ENCODE measurements at regions not wholly inside any gene's neighbourhood (a gene's known extent, or its start where the extent isn't known, plus 50 kb on each side); places are given as distances from the start of the nearest gene placed in this dataset.

DNA sequence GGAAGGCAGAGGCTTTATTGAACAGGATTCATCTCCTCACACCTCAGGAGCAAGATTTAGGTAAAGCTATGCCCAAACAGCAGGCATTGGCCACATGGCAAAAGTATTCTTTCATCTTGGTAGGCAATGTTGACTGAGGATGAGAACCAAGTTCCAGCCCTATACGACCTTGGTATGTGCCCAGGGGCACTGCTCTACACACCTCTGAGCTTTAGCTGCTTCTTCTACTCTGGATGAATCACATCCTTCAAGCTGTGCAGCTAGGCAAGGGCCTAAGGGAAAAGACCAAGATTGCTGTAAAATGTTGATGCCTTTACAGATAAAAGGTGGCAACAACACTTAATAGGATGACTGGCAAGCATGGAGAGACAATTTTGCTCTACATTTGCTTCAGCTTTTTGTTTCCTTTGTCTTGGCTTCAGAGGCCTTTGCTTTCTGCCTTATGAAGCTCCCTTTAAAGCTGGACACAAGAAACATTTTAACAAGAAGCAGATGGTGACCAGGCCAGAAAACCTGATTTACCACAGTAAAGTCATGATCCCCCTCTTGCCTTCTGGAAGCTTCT, 183.3 kb upstream of the KITLG start:
- Histone ChIP-seq H2AFZ (no peak overlapping the region), H3K4me3 (no peak overlapping the region), H3K79me2 (no peaks in the 10 kb centered on the region), H4K20me1 (ENCODE audit: insufficient read depth, poor library complexity, severe bottlenecking) (no peaks in the 10 kb centered on the region), H3K4me1 (ENCODE audit: insufficient read depth) (no peaks in the 10 kb centered on the region), H3K27ac (no peak overlapping the region), H3K9me3 (ENCODE audit: low read depth) (no peaks in the 10 kb centered on the region), H3K4me2 (no peak overlapping the region), H3K9me2 (replicated peaks; ENCODE audit: insufficient read depth) (no peaks in the 10 kb centered on the region), H3K36me3 (replicated peaks; ENCODE audit: insufficient read depth, low read depth) (no peaks in the 10 kb centered on the region), H3K27me3 (no peaks in the 10 kb centered on the region)
- WGBS (ENCODE audit: low lambda C conversion rate, missing lambda C conversion rate) = 71% methylated on average over 1 of the region's 1 CpG
- DNase-seq (ENCODE audit: low spot score) = no peak
- no peak for TF ChIP-seq EZH2phosphoT487 (IDR thresholded peaks at IDR 0.05; ENCODE audit: low read depth, severe bottlenecking, unreplicated experiment)
- TF ChIP-seq, protein P1, sequence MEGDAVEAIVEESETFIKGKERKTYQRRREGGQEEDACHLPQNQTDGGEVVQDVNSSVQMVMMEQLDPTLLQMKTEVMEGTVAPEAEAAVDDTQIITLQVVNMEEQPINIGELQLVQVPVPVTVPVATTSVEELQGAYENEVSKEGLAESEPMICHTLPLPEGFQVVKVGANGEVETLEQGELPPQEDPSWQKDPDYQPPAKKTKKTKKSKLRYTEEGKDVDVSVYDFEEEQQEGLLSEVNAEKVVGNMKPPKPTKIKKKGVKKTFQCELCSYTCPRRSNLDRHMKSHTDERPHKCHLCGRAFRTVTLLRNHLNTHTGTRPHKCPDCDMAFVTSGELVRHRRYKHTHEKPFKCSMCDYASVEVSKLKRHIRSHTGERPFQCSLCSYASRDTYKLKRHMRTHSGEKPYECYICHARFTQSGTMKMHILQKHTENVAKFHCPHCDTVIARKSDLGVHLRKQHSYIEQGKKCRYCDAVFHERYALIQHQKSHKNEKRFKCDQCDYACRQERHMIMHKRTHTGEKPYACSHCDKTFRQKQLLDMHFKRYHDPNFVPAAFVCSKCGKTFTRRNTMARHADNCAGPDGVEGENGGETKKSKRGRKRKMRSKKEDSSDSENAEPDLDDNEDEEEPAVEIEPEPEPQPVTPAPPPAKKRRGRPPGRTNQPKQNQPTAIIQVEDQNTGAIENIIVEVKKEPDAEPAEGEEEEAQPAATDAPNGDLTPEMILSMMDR (IDR thresholded peaks at IDR 0.05; ENCODE audit: poor library complexity) = no peak
- TF ChIP-seq EZH2 (IDR thresholded peaks at IDR 0.05; ENCODE audit: borderline replicate concordance) = no peak

DNA sequence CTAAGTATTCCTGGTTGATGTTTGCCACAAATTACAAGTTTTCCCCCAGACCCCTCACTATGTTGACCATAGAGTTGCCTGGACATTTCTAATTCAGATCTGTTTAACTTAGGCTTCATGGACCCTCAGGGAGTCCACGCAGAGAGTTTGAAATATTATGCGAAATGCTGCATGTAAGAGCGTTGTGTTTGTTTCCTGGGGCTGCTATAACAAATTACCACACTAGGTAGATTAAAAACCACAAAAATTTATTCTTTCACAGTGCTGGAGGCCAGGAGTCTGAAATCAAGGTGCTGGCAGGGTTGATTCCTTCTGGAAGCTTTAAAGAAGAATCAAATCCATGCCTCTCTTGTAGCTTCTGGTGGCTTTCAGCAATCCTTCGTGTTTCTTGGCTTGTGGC, 177.9 kb upstream of the KITLG start:
- no peak overlapping the region for H3K27ac ChIP-seq
- H3K4me2 ChIP-seq = no peak overlapping the region
- no peak overlapping the region for H2AFZ ChIP-seq
- no peak overlapping the region for H3K4me3 ChIP-seq
- no peaks in the 10 kb centered on the region for H3K9me3 ChIP-seq (ENCODE audit: low read depth)
- no peaks in the 10 kb centered on the region for H3K79me2 ChIP-seq
- no peaks in the 10 kb centered on the region for H3K4me1 ChIP-seq (ENCODE audit: insufficient read depth)
- DNase-seq (ENCODE audit: low spot score) = no peak
- TF ChIP-seq EZH2 (IDR thresholded peaks at IDR 0.05; ENCODE audit: borderline replicate concordance) = no peak
- TF ChIP-seq, protein P1 (IDR thresholded peaks at IDR 0.05; ENCODE audit: poor library complexity) = no peak
- no peak for TF ChIP-seq EZH2phosphoT487 (IDR thresholded peaks at IDR 0.05; ENCODE audit: low read depth, severe bottlenecking, unreplicated experiment)
- no peaks in the 10 kb centered on the region for H3K27me3 ChIP-seq
- H3K36me3 ChIP-seq (replicated peaks; ENCODE audit: insufficient read depth, low read depth) = no peaks in the 10 kb centered on the region
- no peaks in the 10 kb centered on the region for H4K20me1 ChIP-seq (ENCODE audit: insufficient read depth, poor library complexity, severe bottlenecking)
- H3K9me2 ChIP-seq (replicated peaks; ENCODE audit: insufficient read depth) = no peaks in the 10 kb centered on the region
- 85% methylated on average over 4 of the region's 4 CpGs for WGBS (ENCODE audit: low lambda C conversion rate, missing lambda C conversion rate)

DNA sequence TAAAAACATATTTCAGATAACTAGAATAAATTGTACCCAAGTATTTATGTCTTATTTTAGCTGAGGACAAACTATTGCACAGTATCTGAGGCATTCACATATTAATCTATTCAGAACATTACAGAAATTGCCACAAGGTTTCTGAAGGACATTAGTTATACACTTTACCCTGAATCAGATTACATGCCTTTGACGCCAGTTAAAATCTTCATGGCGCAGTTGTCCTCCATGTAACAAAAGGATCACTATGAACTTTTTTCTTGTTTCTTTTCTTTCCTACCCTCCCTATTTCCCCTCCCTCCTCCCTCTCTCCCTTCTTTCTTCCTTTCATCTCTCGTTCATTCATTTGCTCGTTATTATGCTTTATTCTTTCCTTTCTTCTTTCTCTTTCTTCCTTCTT, 176.6 kb upstream of the KITLG start:
- H3K4me1 ChIP-seq (ENCODE audit: insufficient read depth) = peaks cover 4% of the 10 kb centered on the region
- no peaks in the 10 kb centered on the region for H3K27me3 ChIP-seq
- H3K4me3 ChIP-seq = no peak overlapping the region
- H3K36me3 ChIP-seq (replicated peaks; ENCODE audit: insufficient read depth, low read depth) = no peaks in the 10 kb centered on the region
- no peaks in the 10 kb centered on the region for H3K79me2 ChIP-seq
- H3K4me2 ChIP-seq = no peak overlapping the region
- no peak for DNase-seq (ENCODE audit: low spot score)
- 91% methylated on average over 4 of the region's 4 CpGs for WGBS (ENCODE audit: low lambda C conversion rate, missing lambda C conversion rate)
- TF ChIP-seq EZH2phosphoT487 (IDR thresholded peaks at IDR 0.05; ENCODE audit: low read depth, severe bottlenecking, unreplicated experiment) (no peak), EZH2 (IDR thresholded peaks at IDR 0.05; ENCODE audit: borderline replicate concordance) (no peak)
- TF ChIP-seq, protein P1 (IDR thresholded peaks at IDR 0.05; ENCODE audit: poor library complexity) = no peak
- H3K9me3 ChIP-seq (ENCODE audit: low read depth) = no peaks in the 10 kb centered on the region
- no peak overlapping the region for H3K27ac ChIP-seq
- no peaks in the 10 kb centered on the region for H4K20me1 ChIP-seq (ENCODE audit: insufficient read depth, poor library complexity, severe bottlenecking)
- H2AFZ ChIP-seq = no peak overlapping the region
- H3K9me2 ChIP-seq (replicated peaks; ENCODE audit: insufficient read depth) = no peaks in the 10 kb centered on the region

DNA sequence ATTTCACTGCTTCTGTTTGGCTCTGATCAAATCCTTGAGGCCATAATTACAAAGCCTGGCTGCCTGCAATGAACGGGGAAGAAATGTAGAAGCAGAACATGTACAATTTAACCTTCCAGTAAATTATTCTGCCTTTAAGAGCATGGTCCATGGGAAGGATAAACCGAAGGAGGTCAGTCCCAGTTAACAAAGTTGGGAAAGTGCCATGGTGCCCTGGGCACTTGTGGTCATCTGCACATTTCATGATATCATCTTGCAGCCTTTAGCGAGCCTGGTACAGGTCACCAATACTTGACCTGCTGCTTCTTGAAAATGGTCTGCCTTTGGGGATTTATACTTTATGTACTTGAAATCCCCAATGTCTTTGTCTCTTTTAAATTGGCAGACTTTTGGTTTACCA, 175.9 kb upstream of the KITLG start:
- Histone ChIP-seq H3K4me3 (no peak overlapping the region), H3K4me2 (no peak overlapping the region), H3K79me2 (no peaks in the 10 kb centered on the region), H3K27me3 (no peaks in the 10 kb centered on the region), H3K4me1 (ENCODE audit: insufficient read depth) (peaks cover 4% of the 10 kb centered on the region), H3K36me3 (replicated peaks; ENCODE audit: insufficient read depth, low read depth) (no peaks in the 10 kb centered on the region), H3K9me3 (ENCODE audit: low read depth) (no peaks in the 10 kb centered on the region), H3K27ac (no peak overlapping the region), H4K20me1 (ENCODE audit: insufficient read depth, poor library complexity, severe bottlenecking) (no peaks in the 10 kb centered on the region), H3K9me2 (replicated peaks; ENCODE audit: insufficient read depth) (no peaks in the 10 kb centered on the region), H2AFZ (no peak overlapping the region)
- WGBS (ENCODE audit: low lambda C conversion rate, missing lambda C conversion rate) = 92% methylated on average over 3 of the region's 3 CpGs
- TF ChIP-seq EZH2 (IDR thresholded peaks at IDR 0.05; ENCODE audit: borderline replicate concordance) (no peak), EZH2phosphoT487 (IDR thresholded peaks at IDR 0.05; ENCODE audit: low read depth, severe bottlenecking, unreplicated experiment) (no peak)
- TF ChIP-seq, protein P1 (IDR thresholded peaks at IDR 0.05; ENCODE audit: poor library complexity) = no peak
- DNase-seq (ENCODE audit: low spot score) = no peak

Measured in hepatocyte (in vitro differentiated cells).